K562 (cell line): ENCODE measurements at regions not wholly inside any gene's neighbourhood (a gene's known extent, or its start where the extent isn't known, plus 50 kb on each side); places are given as distances from the start of the nearest gene placed in this dataset.
A peak's percentile ranks its signal among the peaks of the same experiment; 100 is the strongest.

Experiments
- ADNP ChIP-seq: fragments of 200-800 bp; sonication (Bioruptor generic); IDR thresholded peaks from 2 replicates; pipeline ENCODE4 v1.6.1; 2016; ENCODE audit warnings: missing genetic modification characterization, missing compliant biosample characterization
- ATF6 ChIP-seq: sonication (generic); formaldehyde crosslinking; IDR thresholded peaks from 2 replicates; pipeline ENCODE4 v1.4.0; 2020; ENCODE audit warnings: mild to moderate bottlenecking, missing genetic modification reagents
- IRF2 ChIP-seq: sonication (generic); formaldehyde crosslinking; IDR thresholded peaks from 2 replicates; pipeline ENCODE4 v1.8.1; 2022; ENCODE audit warnings: mild to moderate bottlenecking, missing genetic modification reagents
- KLF16 ChIP-seq: IDR thresholded peaks from 2 replicates; pipeline ENCODE4 v1.6.1; 2016; ENCODE audit warnings: antibody characterized with exemption
- NFYB ChIP-seq: IDR thresholded peaks from 2 replicates; pipeline ENCODE4 v1.6.1; 2011; ENCODE audit warnings: mild to moderate bottlenecking, moderate library complexity; ENCODE audit not compliant: insufficient read length; ENCODE audit errors: extremely low read depth
- RFX7 ChIP-seq: fragments of 250-450 bp; sonication (Bioruptor Pico); IDR thresholded peaks from 2 replicates; pipeline ENCODE4 v1.5.1; 2021; ENCODE audit warnings: mild to moderate bottlenecking
- SMARCA4 ChIP-seq: fragments of 450-650 bp; IDR thresholded peaks from 2 replicates; pipeline ENCODE4 v1.6.1; 2016
- SNAPC5 ChIP-seq: fragments of 250-450 bp; sonication (Bioruptor Pico); IDR thresholded peaks from 2 replicates; pipeline ENCODE4 v1.8.0; 2021; ENCODE audit warnings: moderate library complexity, mild to moderate bottlenecking, inconsistent platforms
- SOX6 ChIP-seq: fragments of 450-650 bp; IDR thresholded peaks from 2 replicates; pipeline ENCODE4 v1.6.1; 2014; ENCODE audit warnings: mild to moderate bottlenecking
- SP1 ChIP-seq: sonication (generic); formaldehyde crosslinking; IDR thresholded peaks from 2 replicates; pipeline ENCODE4 v1.8.1; 2022; ENCODE audit warnings: mild to moderate bottlenecking, missing genetic modification reagents
- ZBTB9 ChIP-seq: fragments of 450-650 bp; formaldehyde crosslinking; IDR thresholded peaks from 2 replicates; pipeline ENCODE4 v1.4.0; 2020; ENCODE audit warnings: mild to moderate bottlenecking, moderate library complexity
- ZKSCAN1 ChIP-seq: fragments of 150-350 bp; IDR thresholded peaks from 2 replicates; pipeline ENCODE4 v1.6.1; 2016; ENCODE audit warnings: low read depth, low read length
- ZNF146 ChIP-seq: IDR thresholded peaks from one replicate; pipeline ENCODE4 v1.6.1; 2018; ENCODE audit warnings: missing compliant biosample characterization; ENCODE audit not compliant: unreplicated experiment
- ZNF584 ChIP-seq: fragments of 200-800 bp; sonication (Bioruptor generic); IDR thresholded peaks from 2 replicates; pipeline ENCODE4 v1.6.1; 2016; ENCODE audit warnings: low read depth, mild to moderate bottlenecking, missing genetic modification characterization, missing compliant biosample characterization
- ZNF785 ChIP-seq: fragments of 250-450 bp; sonication (Bioruptor Pico); IDR thresholded peaks from 2 replicates; pipeline ENCODE4 v1.4.0; 2020; ENCODE audit warnings: mild to moderate bottlenecking
- ZNF79 ChIP-seq: fragments of 250-450 bp; sonication (Bioruptor Pico); IDR thresholded peaks from 2 replicates; pipeline ENCODE4 v1.4.0; 2020; ENCODE audit warnings: low read depth, mild to moderate bottlenecking, moderate library complexity
- TF ChIP-seq, protein P1 (sequence below): IDR thresholded peaks from 2 replicates; pipeline ENCODE4 v1.6.1; 2016; ENCODE audit warnings: missing genetic modification characterization, missing compliant biosample characterization
- TF ChIP-seq, protein P2 (sequence below): fragments of 200-800 bp; sonication (Bioruptor generic); IDR thresholded peaks from 2 replicates; pipeline ENCODE4 v1.6.1; 2016; ENCODE audit warnings: missing genetic modification characterization, missing compliant biosample characterization

- TF ChIP-seq ZNF146 (CRISPR knock-in tag) (no peak), NFYB (no peak), ADNP (no peak), ZNF584 (CRISPR knock-in tag) (no peak), SNAPC5 (CRISPR knock-in tag) (no peak), SMARCA4 (no peak), SP1 (CRISPR knock-in tag) (no peak), ZKSCAN1 (no peak), KLF16 (0 out of 2 replicates have a peak, but pooled peaks have one; percentile 26), ZNF785 (CRISPR knock-in tag) (no peak), RFX7 (CRISPR knock-in tag) (no peak), SOX6 (no peak), ZNF79 (CRISPR knock-in tag) (no peak), ATF6 (no peak), ZBTB9 (CRISPR knock-in tag) (no peak), IRF2 (CRISPR knock-in tag) (no peak)
- TF ChIP-seq, protein P1, sequence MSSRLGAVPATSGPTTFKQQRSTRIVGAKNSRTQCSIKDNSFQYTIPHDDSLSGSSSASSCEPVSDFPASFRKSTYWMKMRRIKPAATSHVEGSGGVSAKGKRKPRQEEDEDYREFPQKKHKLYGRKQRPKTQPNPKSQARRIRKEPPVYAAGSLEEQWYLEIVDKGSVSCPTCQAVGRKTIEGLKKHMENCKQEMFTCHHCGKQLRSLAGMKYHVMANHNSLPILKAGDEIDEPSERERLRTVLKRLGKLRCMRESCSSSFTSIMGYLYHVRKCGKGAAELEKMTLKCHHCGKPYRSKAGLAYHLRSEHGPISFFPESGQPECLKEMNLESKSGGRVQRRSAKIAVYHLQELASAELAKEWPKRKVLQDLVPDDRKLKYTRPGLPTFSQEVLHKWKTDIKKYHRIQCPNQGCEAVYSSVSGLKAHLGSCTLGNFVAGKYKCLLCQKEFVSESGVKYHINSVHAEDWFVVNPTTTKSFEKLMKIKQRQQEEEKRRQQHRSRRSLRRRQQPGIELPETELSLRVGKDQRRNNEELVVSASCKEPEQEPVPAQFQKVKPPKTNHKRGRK (tag), result 0 out of 2 replicates have a peak, but pooled peaks have one; percentile 55
- TF ChIP-seq, protein P2, sequence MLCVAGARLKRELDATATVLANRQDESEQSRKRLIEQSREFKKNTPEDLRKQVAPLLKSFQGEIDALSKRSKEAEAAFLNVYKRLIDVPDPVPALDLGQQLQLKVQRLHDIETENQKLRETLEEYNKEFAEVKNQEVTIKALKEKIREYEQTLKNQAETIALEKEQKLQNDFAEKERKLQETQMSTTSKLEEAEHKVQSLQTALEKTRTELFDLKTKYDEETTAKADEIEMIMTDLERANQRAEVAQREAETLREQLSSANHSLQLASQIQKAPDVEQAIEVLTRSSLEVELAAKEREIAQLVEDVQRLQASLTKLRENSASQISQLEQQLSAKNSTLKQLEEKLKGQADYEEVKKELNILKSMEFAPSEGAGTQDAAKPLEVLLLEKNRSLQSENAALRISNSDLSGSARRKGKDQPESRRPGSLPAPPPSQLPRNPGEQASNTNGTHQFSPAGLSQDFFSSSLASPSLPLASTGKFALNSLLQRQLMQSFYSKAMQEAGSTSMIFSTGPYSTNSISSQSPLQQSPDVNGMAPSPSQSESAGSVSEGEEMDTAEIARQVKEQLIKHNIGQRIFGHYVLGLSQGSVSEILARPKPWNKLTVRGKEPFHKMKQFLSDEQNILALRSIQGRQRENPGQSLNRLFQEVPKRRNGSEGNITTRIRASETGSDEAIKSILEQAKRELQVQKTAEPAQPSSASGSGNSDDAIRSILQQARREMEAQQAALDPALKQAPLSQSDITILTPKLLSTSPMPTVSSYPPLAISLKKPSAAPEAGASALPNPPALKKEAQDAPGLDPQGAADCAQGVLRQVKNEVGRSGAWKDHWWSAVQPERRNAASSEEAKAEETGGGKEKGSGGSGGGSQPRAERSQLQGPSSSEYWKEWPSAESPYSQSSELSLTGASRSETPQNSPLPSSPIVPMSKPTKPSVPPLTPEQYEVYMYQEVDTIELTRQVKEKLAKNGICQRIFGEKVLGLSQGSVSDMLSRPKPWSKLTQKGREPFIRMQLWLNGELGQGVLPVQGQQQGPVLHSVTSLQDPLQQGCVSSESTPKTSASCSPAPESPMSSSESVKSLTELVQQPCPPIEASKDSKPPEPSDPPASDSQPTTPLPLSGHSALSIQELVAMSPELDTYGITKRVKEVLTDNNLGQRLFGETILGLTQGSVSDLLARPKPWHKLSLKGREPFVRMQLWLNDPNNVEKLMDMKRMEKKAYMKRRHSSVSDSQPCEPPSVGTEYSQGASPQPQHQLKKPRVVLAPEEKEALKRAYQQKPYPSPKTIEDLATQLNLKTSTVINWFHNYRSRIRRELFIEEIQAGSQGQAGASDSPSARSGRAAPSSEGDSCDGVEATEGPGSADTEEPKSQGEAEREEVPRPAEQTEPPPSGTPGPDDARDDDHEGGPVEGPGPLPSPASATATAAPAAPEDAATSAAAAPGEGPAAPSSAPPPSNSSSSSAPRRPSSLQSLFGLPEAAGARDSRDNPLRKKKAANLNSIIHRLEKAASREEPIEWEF, result no peak
These were observed 194.1 kb downstream of the SS18 start (continued) for GRCh38 chr18:25896178-25896780.
